ENCODE measurements at regions not wholly inside any gene's neighbourhood (a gene's known extent, or its start where the extent isn't known, plus 50 kb on each side); places are given as distances from the start of the nearest gene placed in this dataset.

DNA sequence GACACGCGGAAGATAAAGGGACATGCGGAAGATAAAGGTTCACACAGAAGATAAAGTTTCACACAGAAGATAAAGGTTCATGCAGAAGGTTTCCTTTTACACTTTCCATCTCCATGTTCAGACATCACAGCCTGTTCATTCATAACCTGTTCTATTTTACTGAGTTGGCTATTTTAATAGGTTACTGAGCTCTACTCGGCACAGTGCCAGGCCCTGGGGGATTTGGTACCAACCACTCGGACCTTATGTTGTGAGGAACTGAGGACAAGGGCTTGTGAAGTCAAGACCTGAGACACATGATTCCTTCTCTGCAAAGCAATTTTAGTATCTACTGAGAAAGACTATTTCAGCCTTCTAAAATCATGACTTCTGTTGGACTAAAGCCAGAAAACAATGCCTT lies 75.0 kb upstream of the ALKAL2 start:
- no peak for TF ChIP-seq EZH2 (IDR thresholded peaks at IDR 0.05; ENCODE audit: low read depth)
- no peak for TF ChIP-seq CTCF (conservative IDR thresholded peaks at IDR 0.05)
